GM23338 (cell line): ENCODE measurements at regions not wholly inside any gene's neighbourhood (a gene's known extent, or its start where the extent isn't known, plus 50 kb on each side); places are given as distances from the start of the nearest gene placed in this dataset.

Experiments used
- CTCF ChIP-seq, 2 experiments: fragments of 200-600 bp in 1 of 2; sonication (generic) in 1 of 2; conservative IDR thresholded peaks; 2 replicates each; pipeline versions ENCODE4 v1.5.1 to v1.6.1; 2016 to 2017; ENCODE audit warnings: antibody characterized with exemption in 2 of 2, low read depth in 2 of 2, mild to moderate bottlenecking in 2 of 2, moderate library complexity in 1 of 2
- EZH2 ChIP-seq: fragments of 200-600 bp; sonication (generic); IDR thresholded peaks from one replicate; pipeline ENCODE4 v1.8.0; 2017; ENCODE audit warnings: antibody characterized with exemption, mild to moderate bottlenecking, low read depth; ENCODE audit not compliant: unreplicated experiment
- EZH2phosphoT487 ChIP-seq: fragments of 200-600 bp; sonication (generic); IDR thresholded peaks from one replicate; pipeline ENCODE4 v1.8.1; 2018; ENCODE audit warnings: antibody characterized with exemption; ENCODE audit not compliant: unreplicated experiment
- POLR2AphosphoS5 ChIP-seq: IDR thresholded peaks from 2 replicates; pipeline ENCODE4 v1.6.1; 2016; ENCODE audit warnings: antibody characterized with exemption, low read depth

DNA sequence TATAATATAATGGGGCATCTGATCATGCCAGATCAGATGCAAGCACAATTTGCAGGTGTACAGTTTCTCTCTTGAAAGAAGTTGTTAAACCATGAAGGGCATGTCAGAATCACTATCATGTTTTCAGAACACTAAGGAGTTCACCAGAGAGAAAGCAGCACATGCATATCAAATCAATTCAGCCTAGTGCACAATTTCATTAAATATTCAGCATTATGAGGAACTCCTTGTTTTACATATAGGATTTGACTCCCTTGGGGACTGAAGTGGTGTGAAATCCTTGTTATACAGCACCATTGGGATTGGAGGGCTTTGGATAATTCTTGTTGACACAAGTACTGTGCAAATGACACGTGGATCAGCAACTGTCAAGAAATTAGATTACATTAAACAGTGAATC lies 562.1 kb upstream of the KLHL29 start:
- TF ChIP-seq CTCF (conservative IDR thresholded peaks at IDR 0.05; ENCODE audit: low read depth in 2 of 2) = no peak
- TF ChIP-seq EZH2 = no peak
- TF ChIP-seq EZH2phosphoT487 = no peak
- no peak for TF ChIP-seq POLR2AphosphoS5
